Tibial nerve (tissue), 4 donors: ENCODE measurements at regions not wholly inside any gene's neighbourhood (a gene's known extent, or its start where the extent isn't known, plus 50 kb on each side); places are given as distances from the start of the nearest gene placed in this dataset.

Experiments used
- DNase-seq, 2 donors: peaks; one replicate each; pipeline ENCODE4 v3.0.0-alpha.2; 2019; ENCODE audit warnings: low spot score in 2 of 2
- H3K27ac ChIP-seq, 4 donors: fragments of 200-600 bp; sonication (generic) in 3 of 4; one replicate each; pipeline ENCODE4 v1.5.1; 2017 to 2019; ENCODE audit warnings: mild to moderate bottlenecking in 1 of 4
- H3K27me3 ChIP-seq, 2 donors: fragments of 200-600 bp; sonication (generic) in 1 of 2; one replicate each; pipeline versions ENCODE4 v1.5.1 to v1.6.0; 2017 to 2019
- H3K36me3 ChIP-seq, 3 donors: fragments of 200-600 bp; sonication (generic); one replicate each; pipeline ENCODE4 v1.5.1; 2018 to 2019
- H3K4me1 ChIP-seq, 4 donors: fragments of 200-600 bp; sonication (generic) in 3 of 4; one replicate each; pipeline ENCODE4 v1.5.1; 2017 to 2019
- H3K4me3 ChIP-seq, 4 donors: fragments of 200-600 bp; sonication (generic) in 3 of 4; one replicate each; pipeline ENCODE4 v1.5.1; 2017 to 2019; ENCODE audit warnings: mild to moderate bottlenecking in 1 of 4, moderate library complexity in 1 of 4
- H3K9me3 ChIP-seq, 4 donors: fragments of 200-600 bp; sonication (generic) in 3 of 4; one replicate each; pipeline ENCODE4 v1.5.1; 2017 to 2019
- EP300 ChIP-seq, 2 donors: sonication (generic); formaldehyde crosslinking; IDR thresholded peaks; one replicate each; pipeline ENCODE4 v1.6.1; 2017; ENCODE audit warnings: antibody characterized with exemption in 2 of 2, mild to moderate bottlenecking in 1 of 2
- POLR2A ChIP-seq, 2 donors: fragments of 450-650 bp; IDR thresholded peaks; one replicate each; pipeline ENCODE4 v1.6.1; 2017; ENCODE audit warnings: antibody characterized with exemption in 2 of 2, mild to moderate bottlenecking in 2 of 2, moderate library complexity in 2 of 2
- WGBS, 2 donors: methylation state at CpG; one replicate each; pipeline ENCODE4 v1.1.5; 2018; 5-methylcytosine and 5-hydroxymethylcytosine counted together
- TF ChIP-seq, protein P1 (sequence below), 5 experiments: fragments of 200-600 bp in 3 of 5; fragments of 450-650 bp in 2 of 5; sonication (generic) in 3 of 5; IDR thresholded peaks; one replicate each; pipeline ENCODE4 v1.5.1; 2016 to 2019; ENCODE audit warnings: antibody characterized with exemption in 5 of 5, mild to moderate bottlenecking in 3 of 5, moderate library complexity in 2 of 5

DNA sequence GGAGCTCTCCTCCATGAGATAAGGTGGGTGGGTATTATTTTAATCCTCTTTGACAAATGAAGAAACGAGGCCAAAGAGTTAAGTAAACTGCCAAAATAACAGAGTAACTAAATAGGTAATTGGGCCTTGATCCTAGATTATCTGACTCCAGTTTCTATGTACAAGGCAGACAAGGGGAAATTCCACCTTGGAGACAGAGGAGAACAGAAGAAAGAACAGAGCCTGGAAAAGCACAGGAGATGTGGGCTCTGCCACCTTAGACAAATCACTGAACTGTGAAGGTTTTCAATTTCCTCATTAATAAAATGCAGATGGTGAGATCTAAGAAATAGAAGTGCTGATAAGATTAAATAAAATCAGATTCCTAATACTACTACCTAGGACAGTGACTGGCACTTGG, 310.2 kb upstream of the TLE3 start:
- H3K4me1 ChIP-seq = no peaks in the 10 kb centered on the region
- no peak overlapping the region for H3K27ac ChIP-seq
- no peak overlapping the region for H3K4me3 ChIP-seq
- 68 to 83% methylated on average over 1 of the region's 1 CpG for WGBS, 2 donors
- no peak for TF ChIP-seq POLR2A (IDR thresholded peaks at IDR 0.05)
- no peak for DNase-seq
- no peaks in the 10 kb centered on the region for H3K36me3 ChIP-seq
- H3K9me3 ChIP-seq = peaks cover 0 to 20% (median 0%) of the 10 kb centered on the region in 4 donors
- H3K27me3 ChIP-seq = no peaks in the 10 kb centered on the region

DNA sequence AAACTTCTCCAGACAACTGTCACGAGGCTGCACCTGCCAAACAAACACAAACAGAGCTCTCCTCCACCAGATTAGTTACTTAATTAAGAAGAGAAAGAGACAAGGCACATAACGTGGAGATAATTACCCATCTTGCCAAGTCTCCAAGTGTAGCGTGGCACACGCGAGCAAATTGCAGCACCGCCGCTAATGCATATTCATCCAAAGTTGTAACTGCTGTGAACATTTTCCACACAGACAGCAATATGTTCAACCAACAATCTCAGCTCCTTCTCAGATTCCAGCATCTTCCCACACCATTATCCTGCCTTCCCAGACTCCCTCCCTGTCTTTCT, 309.6 kb upstream of the TLE3 start:
- DNase-seq = no peak
- 67 to 71% methylated on average over 7 of the region's 7 CpGs for WGBS, 2 donors
- H3K27me3 ChIP-seq = no peaks in the 10 kb centered on the region
- H3K27ac ChIP-seq = no peak overlapping the region
- H3K9me3 ChIP-seq = peaks cover 0 to 20% (median 0%) of the 10 kb centered on the region in 4 donors
- H3K36me3 ChIP-seq = no peaks in the 10 kb centered on the region
- no peak overlapping the region for H3K4me3 ChIP-seq
- TF ChIP-seq EP300 (IDR thresholded peaks at IDR 0.05) = no peak
- TF ChIP-seq POLR2A (IDR thresholded peaks at IDR 0.05) = no peak
- TF ChIP-seq, protein P1, sequence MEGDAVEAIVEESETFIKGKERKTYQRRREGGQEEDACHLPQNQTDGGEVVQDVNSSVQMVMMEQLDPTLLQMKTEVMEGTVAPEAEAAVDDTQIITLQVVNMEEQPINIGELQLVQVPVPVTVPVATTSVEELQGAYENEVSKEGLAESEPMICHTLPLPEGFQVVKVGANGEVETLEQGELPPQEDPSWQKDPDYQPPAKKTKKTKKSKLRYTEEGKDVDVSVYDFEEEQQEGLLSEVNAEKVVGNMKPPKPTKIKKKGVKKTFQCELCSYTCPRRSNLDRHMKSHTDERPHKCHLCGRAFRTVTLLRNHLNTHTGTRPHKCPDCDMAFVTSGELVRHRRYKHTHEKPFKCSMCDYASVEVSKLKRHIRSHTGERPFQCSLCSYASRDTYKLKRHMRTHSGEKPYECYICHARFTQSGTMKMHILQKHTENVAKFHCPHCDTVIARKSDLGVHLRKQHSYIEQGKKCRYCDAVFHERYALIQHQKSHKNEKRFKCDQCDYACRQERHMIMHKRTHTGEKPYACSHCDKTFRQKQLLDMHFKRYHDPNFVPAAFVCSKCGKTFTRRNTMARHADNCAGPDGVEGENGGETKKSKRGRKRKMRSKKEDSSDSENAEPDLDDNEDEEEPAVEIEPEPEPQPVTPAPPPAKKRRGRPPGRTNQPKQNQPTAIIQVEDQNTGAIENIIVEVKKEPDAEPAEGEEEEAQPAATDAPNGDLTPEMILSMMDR (IDR thresholded peaks at IDR 0.05) = no peak
- H3K4me1 ChIP-seq = peaks cover 0 to 2% (median 0%) of the 10 kb centered on the region in 4 donors

DNA sequence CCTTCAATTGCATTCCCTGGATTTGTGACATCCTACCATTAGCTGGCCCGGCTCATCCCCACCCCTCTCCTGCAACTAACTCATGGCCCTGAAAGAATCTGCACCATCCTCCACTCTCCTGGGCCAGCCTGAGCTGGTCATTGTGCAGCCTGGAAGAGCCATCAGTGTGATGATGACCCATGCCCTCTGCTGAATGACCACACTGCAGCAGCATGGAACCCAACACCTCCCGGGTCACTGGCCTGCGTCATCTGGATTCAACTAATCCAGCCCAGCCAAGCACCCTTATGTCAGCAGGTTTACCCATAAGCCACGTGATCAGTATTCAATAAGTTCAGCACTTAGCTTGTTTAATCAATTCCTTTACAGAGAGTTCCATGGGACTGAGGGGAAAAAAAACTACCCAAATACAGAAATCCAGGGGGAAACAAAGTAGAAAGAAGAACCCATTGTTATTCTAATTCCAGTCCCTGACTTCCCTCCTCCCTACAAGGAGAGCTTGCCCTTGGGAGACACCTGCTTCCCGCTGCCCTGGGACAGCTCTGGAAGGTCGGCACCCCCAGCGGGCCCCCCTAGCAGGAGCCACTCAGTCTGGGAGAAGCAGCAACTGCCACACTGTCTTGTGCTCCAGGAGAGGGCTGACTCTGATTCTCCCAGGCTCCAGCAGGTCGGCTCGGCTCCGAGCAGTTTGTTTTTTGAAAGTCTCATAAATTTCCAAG, 309.1 kb upstream of the TLE3 start:
- TF ChIP-seq POLR2A (IDR thresholded peaks at IDR 0.05) = no peak
- TF ChIP-seq EP300 (IDR thresholded peaks at IDR 0.05) = no peak
- TF ChIP-seq, protein P1 (IDR thresholded peaks at IDR 0.05) = no peak

DNA sequence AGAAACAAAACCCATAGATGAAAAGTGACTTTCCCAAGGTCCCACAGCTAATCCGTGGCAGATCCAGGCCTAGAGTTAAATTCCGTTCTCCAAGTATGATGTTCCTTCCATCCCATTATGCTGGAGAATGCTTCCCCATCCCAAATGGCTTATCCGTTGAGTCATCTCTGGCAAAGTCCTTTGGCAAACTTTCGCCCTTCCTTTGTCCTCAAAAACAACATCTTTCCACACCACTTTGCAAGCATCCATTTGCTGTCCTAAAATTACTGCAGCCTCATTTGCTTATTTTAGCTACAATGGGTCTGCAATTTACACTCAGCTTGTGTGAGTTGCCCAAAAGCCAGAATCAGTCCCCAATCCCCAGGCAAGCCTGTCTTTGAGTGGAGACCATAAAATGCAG, 304.0 kb upstream of the TLE3 start:
- Histone ChIP-seq H3K4me1 (peaks cover 0 to 6% (median 0%) of the 10 kb centered on the region in 4 donors), H3K4me3 (no peak overlapping the region), H3K9me3 (peaks cover 0 to 9% (median 0%) of the 10 kb centered on the region in 4 donors), H3K27ac (no peak overlapping the region), H3K36me3 (no peaks in the 10 kb centered on the region), H3K27me3 (no peaks in the 10 kb centered on the region)
- peak in 1 of 2 donors; percentile 65 for TF ChIP-seq EP300 (IDR thresholded peaks at IDR 0.05)
- TF ChIP-seq, protein P1 (IDR thresholded peaks at IDR 0.05) = no peak
- 73 to 80% methylated on average over 4 of the region's 4 CpGs for WGBS, 2 donors
- DNase-seq = peak in 1 of 2 donors; percentile 62

More for the DNA sequence above, 309.1 kb upstream of the TLE3 start:
- no peak overlapping the region for H3K27ac ChIP-seq
- 50 to 56% methylated on average over 10 of the region's 10 CpGs for WGBS, 2 donors
- H3K36me3 ChIP-seq = no peaks in the 10 kb centered on the region
- H3K9me3 ChIP-seq = peaks cover 0 to 20% (median 0%) of the 10 kb centered on the region in 4 donors
- H3K4me3 ChIP-seq = no peak overlapping the region
- DNase-seq = no peak
- peaks cover 0 to 6% (median 0%) of the 10 kb centered on the region in 4 donors for H3K4me1 ChIP-seq
- no peaks in the 10 kb centered on the region for H3K27me3 ChIP-seq

DNA sequence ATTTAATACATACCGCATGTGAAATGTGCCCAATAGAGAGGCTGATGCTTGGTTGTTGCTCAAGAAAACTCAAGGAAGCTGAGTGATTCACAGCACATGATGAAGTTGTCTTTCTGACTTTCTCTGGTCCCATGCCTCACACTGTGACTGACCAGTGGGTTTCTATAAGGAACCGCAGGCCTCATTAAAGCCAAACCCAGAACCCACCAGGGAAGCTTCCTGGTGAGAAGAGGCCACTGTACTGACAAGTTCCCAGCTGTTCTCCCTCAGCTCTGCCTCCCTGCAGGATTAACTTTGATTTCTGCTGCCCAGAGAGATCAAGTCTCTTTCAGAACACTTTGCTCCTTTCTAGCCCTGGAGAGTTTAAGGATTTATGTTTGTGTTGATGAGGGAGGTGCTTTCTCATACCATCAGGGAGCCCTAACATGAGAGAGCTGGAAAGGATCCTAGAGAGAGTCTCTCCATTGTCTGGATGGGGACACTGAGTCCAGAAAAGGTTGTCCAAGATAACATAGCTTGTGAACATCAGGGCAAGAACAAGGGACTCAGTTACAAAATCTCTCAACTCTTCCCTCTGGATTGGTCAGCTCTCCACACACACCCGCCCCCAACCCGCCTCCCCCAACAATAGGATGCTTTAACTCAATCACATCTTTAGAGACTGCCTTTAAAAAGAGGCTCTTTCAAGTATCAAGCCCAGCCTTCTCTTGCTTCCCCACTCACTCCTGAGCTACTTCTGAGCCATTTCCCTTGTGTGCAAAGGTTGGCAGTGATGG, 303.2 kb upstream of the TLE3 start:
- H3K36me3 ChIP-seq = no peaks in the 10 kb centered on the region
- H3K4me1 ChIP-seq = peaks cover 0 to 6% (median 0%) of the 10 kb centered on the region in 4 donors
- DNase-seq = peak in 1 of 2 donors; percentile 34
- H3K4me3 ChIP-seq = no peak overlapping the region
- H3K9me3 ChIP-seq = peaks cover 0 to 6% (median 0%) of the 10 kb centered on the region in 4 donors
- H3K27ac ChIP-seq = peak overlapping the region in 1 of 4 donors; percentile 67
- WGBS, 2 donors = 84 to 86% methylated on average over 4 of the region's 4 CpGs
- TF ChIP-seq EP300 (IDR thresholded peaks at IDR 0.05) (peak in 1 of 2 donors; percentile 33), POLR2A (IDR thresholded peaks at IDR 0.05) (no peak)
- TF ChIP-seq, protein P1 (IDR thresholded peaks at IDR 0.05) = no peak
- H3K27me3 ChIP-seq = no peaks in the 10 kb centered on the region
